Panc1 (cell line): ENCODE measurements at regions not wholly inside any gene's neighbourhood (a gene's known extent, or its start where the extent isn't known, plus 50 kb on each side); places are given as distances from the start of the nearest gene placed in this dataset.

ENCODE experiments used
- ATAC-seq: fragments of 200-7000 bp; cut with Tn5 transposase; 2 replicates; pipeline ENCODE4 v1.9.1; 2020; ENCODE audit warnings: mild to moderate bottlenecking, moderate library complexity
- BruUV-seq: library from RNA; stranded (reverse); fragments of 400-500 nt; replicated peaks from 2 replicates; lab custom pipeline; 2021; lab: Mats Ljungman, UMichigan
- CTCF ChIA-PET: fragments of 300-600 bp; sonication (Branson Sonifier 250); formaldehyde crosslinking; loops from one replicate; lab custom pipeline; 2022; ENCODE audit warnings: antibody characterized with exemption; lab: Charles Lee
- POLR2A ChIA-PET: fragments of 300-600 bp; sonication (Branson Sonifier 250); formaldehyde crosslinking; loops from one replicate; lab custom pipeline; 2022; ENCODE audit warnings: antibody characterized with exemption; lab: Charles Lee
- DNase-seq: peaks from one replicate; pipeline ENCODE4 v3.0.0-alpha.2; 2010; ENCODE audit warnings: low read depth, low spot score
- H3K27ac ChIP-seq: 2 replicates; pipeline ENCODE4 v1.5.1; 2011; ENCODE audit warnings: mild to moderate bottlenecking, low read length, inconsistent platforms
- H3K27me3 ChIP-seq: fragments of 200-500 bp; sonication (Bioruptor generic); 2 replicates; pipeline ENCODE4 v1.6.0; 2014; ENCODE audit warnings: low read length, inconsistent platforms; ENCODE audit not compliant: control insufficient read depth, insufficient read depth
- H3K36me3 ChIP-seq: fragments of 200-500 bp; sonication (Bioruptor generic); 2 replicates; pipeline ENCODE4 v1.5.1; 2014; ENCODE audit warnings: inconsistent platforms, mild to moderate bottlenecking, low read length, moderate library complexity; ENCODE audit not compliant: control insufficient read depth, insufficient read depth
- H3K4me1 ChIP-seq: 2 replicates; pipeline ENCODE4 v1.5.1; 2011; ENCODE audit warnings: inconsistent platforms, mild to moderate bottlenecking, low read length, moderate library complexity; ENCODE audit not compliant: control insufficient read depth, insufficient read depth
- H3K4me3 ChIP-seq, 2 experiments: 2 replicates each; pipeline ENCODE4 v1.5.1; 2011 to 2012; ENCODE audit warnings: low read depth in 2 of 2, low read length in 2 of 2, mild to moderate bottlenecking in 2 of 2, inconsistent platforms in 1 of 2, moderate library complexity in 1 of 2
- H3K9me3 ChIP-seq: fragments of 200-500 bp; sonication (Bioruptor generic); 2 replicates; pipeline ENCODE4 v1.5.1; 2014; ENCODE audit warnings: low read depth, mild to moderate bottlenecking, inconsistent platforms, low read length, moderate library complexity; ENCODE audit not compliant: control insufficient read depth, insufficient read depth
- POLR2AphosphoS5 ChIP-seq: IDR thresholded peaks from 2 replicates; pipeline ENCODE4 v1.6.1; 2012; ENCODE audit warnings: mild to moderate bottlenecking, low read depth, low read length, moderate library complexity
- SIN3A ChIP-seq: IDR thresholded peaks from 2 replicates; pipeline ENCODE4 v1.6.1; 2012; ENCODE audit warnings: low read depth, mild to moderate bottlenecking, low read length, moderate library complexity, borderline replicate concordance; ENCODE audit not compliant: insufficient read depth
- TCF7L2 ChIP-seq: IDR thresholded peaks from 2 replicates; pipeline ENCODE4 v1.6.1; 2011; ENCODE audit warnings: mild to moderate bottlenecking, low read depth, low read length, inconsistent platforms
- in situ Hi-C: cut with HindIII; loops from 2 replicates; pipeline ENCODE4 v1.10.0; 2016; ENCODE audit warnings: low sequenced_read_pairs, low pct_unique_long_range_greater_than_20kb
- intact Hi-C: fragments of 100-400 bp; cut with micrococcal nuclease; formaldehyde crosslinking; loops from one replicate; pipeline ENCODE4 v1.10.0; 2022; ENCODE audit not compliant: unreplicated experiment
- TF ChIP-seq, protein P1 (sequence below), 2 experiments: IDR thresholded peaks; 2 replicates each; pipeline ENCODE4 v1.6.1; 2011 to 2012; ENCODE audit warnings: low read depth in 2 of 2, control low read depth in 1 of 2, low read length in 1 of 2, mild to moderate bottlenecking in 1 of 2, moderate library complexity in 1 of 2; ENCODE audit not compliant: insufficient read depth in 1 of 2
- TF ChIP-seq, protein P2 (sequence below): fragments of 450-650 bp; IDR thresholded peaks from 2 replicates; pipeline ENCODE4 v1.5.1; 2017; ENCODE audit warnings: mild to moderate bottlenecking

DNA sequence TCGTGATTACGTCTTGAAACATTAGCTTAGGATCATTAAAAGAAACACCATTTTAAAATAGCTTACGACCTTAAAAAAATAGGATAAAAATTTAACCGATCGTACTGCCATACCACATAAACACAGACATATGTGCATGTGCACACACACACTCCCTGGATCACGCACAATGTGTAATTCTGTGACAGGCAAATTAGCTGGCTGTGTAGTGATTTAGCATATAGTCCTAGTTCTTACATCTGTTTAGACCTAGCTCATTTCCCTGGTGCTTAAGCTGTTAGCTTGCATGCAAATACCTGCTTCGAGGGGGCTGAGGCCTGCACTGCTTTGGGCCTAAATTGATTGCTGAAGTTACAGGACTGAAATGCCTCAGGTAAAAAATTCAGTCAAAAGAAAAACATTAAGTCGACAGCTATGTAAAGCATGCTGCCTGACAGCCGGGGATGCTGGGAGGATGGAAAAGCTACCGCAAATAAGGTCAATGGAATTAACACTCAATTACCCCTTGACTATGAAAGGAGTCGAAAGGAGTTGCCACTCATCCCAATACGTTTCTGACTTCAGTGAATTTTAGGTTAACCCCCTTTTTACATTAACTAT is 267.1 kb upstream of the FZD8 start:
- Histone ChIP-seq H3K27ac (no peak overlapping the region), H3K4me1 (no peaks in the 10 kb centered on the region), H3K4me3 (no peak overlapping the region), H3K9me3 (no peaks in the 10 kb centered on the region), H3K27me3 (no peaks in the 10 kb centered on the region), H3K36me3 (no peaks in the 10 kb centered on the region)
- ATAC-seq (no peak), DNase-seq (no peak)
- POLR2A ChIA-PET, result no interaction called here
- no TSS peak for BruUV-seq
- CTCF ChIA-PET, result no interaction called here
- intact Hi-C loops (no loop called here), in situ Hi-C loops (no loop called here)
- TF ChIP-seq POLR2AphosphoS5, result no peak
- TF ChIP-seq TCF7L2, result no peak
- no peak for TF ChIP-seq SIN3A
- TF ChIP-seq, protein P1, sequence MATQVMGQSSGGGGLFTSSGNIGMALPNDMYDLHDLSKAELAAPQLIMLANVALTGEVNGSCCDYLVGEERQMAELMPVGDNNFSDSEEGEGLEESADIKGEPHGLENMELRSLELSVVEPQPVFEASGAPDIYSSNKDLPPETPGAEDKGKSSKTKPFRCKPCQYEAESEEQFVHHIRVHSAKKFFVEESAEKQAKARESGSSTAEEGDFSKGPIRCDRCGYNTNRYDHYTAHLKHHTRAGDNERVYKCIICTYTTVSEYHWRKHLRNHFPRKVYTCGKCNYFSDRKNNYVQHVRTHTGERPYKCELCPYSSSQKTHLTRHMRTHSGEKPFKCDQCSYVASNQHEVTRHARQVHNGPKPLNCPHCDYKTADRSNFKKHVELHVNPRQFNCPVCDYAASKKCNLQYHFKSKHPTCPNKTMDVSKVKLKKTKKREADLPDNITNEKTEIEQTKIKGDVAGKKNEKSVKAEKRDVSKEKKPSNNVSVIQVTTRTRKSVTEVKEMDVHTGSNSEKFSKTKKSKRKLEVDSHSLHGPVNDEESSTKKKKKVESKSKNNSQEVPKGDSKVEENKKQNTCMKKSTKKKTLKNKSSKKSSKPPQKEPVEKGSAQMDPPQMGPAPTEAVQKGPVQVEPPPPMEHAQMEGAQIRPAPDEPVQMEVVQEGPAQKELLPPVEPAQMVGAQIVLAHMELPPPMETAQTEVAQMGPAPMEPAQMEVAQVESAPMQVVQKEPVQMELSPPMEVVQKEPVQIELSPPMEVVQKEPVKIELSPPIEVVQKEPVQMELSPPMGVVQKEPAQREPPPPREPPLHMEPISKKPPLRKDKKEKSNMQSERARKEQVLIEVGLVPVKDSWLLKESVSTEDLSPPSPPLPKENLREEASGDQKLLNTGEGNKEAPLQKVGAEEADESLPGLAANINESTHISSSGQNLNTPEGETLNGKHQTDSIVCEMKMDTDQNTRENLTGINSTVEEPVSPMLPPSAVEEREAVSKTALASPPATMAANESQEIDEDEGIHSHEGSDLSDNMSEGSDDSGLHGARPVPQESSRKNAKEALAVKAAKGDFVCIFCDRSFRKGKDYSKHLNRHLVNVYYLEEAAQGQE (IDR thresholded peaks at IDR 0.05; ENCODE audit: insufficient read depth in 1 of 2, low read depth in 2 of 2, low read length in 1 of 2), result no peak
- TF ChIP-seq, protein P2, sequence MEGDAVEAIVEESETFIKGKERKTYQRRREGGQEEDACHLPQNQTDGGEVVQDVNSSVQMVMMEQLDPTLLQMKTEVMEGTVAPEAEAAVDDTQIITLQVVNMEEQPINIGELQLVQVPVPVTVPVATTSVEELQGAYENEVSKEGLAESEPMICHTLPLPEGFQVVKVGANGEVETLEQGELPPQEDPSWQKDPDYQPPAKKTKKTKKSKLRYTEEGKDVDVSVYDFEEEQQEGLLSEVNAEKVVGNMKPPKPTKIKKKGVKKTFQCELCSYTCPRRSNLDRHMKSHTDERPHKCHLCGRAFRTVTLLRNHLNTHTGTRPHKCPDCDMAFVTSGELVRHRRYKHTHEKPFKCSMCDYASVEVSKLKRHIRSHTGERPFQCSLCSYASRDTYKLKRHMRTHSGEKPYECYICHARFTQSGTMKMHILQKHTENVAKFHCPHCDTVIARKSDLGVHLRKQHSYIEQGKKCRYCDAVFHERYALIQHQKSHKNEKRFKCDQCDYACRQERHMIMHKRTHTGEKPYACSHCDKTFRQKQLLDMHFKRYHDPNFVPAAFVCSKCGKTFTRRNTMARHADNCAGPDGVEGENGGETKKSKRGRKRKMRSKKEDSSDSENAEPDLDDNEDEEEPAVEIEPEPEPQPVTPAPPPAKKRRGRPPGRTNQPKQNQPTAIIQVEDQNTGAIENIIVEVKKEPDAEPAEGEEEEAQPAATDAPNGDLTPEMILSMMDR, result no peak

DNA sequence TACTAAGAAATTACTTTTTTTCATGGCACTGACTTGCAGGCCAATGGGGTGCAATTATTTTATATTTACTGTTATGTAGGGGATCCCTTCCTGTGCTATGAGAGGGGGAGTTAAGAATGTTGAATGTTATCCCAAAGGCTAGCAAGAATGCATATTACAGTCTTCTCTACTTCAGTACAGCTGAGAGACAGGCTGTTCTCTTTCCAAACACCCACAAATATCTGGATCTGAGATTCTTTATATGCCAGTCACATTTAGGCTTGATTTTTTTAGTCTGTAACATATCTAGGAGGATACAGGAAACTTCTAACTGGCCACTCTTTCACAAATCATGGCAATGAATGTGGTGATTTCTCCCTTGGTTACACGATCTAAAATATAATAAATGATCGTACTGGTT is 266.4 kb upstream of the FZD8 start:
- no TSS peak for BruUV-seq
- TF ChIP-seq, protein P2, result no peak
- TF ChIP-seq, protein P1 (IDR thresholded peaks at IDR 0.05; ENCODE audit: insufficient read depth in 1 of 2, low read depth in 2 of 2, low read length in 1 of 2), result no peak
- TF ChIP-seq POLR2AphosphoS5 (no peak), TCF7L2 (no peak), SIN3A (no peak)
- H3K9me3 ChIP-seq, result no peaks in the 10 kb centered on the region
- H3K4me1 ChIP-seq, result no peaks in the 10 kb centered on the region
- no peaks in the 10 kb centered on the region for H3K36me3 ChIP-seq
- CTCF ChIA-PET, result no interaction called here
- in situ Hi-C loops, result no loop called here
- POLR2A ChIA-PET, result no interaction called here
- no peaks in the 10 kb centered on the region for H3K27me3 ChIP-seq
- H3K4me3 ChIP-seq, result no peak overlapping the region
- intact Hi-C loops, result no loop called here
- DNase-seq, result no peak
- H3K27ac ChIP-seq, result no peak overlapping the region
- ATAC-seq, result no peak
